SK-N-SH treated with all-trans-retinoic acid at 6 μM for 48 hours (cell line): ENCODE measurements at regions not wholly inside any gene's neighbourhood (a gene's known extent, or its start where the extent isn't known, plus 50 kb on each side); places are given as distances from the start of the nearest gene placed in this dataset.

Experiments used
- ATAC-seq: fragments of 200-7000 bp; cut with Tn5 transposase; 3 replicates; pipeline ENCODE4 v1.9.1; 2020; ENCODE audit warnings: mild to moderate bottlenecking, moderate library complexity
- ARNTL ChIP-seq: fragments of 450-650 bp; formaldehyde crosslinking; IDR thresholded peaks from 2 replicates; pipeline ENCODE4 v1.5.0; 2020; ENCODE audit warnings: low read depth, mild to moderate bottlenecking, moderate library complexity, borderline replicate concordance
- BACH2 ChIP-seq: fragments of 250-450 bp; sonication (Bioruptor Pico); IDR thresholded peaks from 2 replicates; pipeline ENCODE4 v1.9.0; 2021; ENCODE audit warnings: mild to moderate bottlenecking, borderline replicate concordance
- CREB5 ChIP-seq: fragments of 250-450 bp; sonication (Bioruptor Pico); IDR thresholded peaks from 2 replicates; pipeline ENCODE4 v1.5.1; 2020; ENCODE audit warnings: low read depth, mild to moderate bottlenecking, moderate library complexity
- CSDC2 ChIP-seq: fragments of 250-450 bp; sonication (Bioruptor Pico); IDR thresholded peaks from 2 replicates; pipeline ENCODE4 v1.5.0; 2020; ENCODE audit warnings: mild to moderate bottlenecking, moderate library complexity
- CSRNP3 ChIP-seq: fragments of 250-450 bp; sonication (Bioruptor Pico); IDR thresholded peaks from 2 replicates; pipeline ENCODE4 v1.5.1; 2021; ENCODE audit warnings: mild to moderate bottlenecking, moderate library complexity
- ESRRG ChIP-seq: fragments of 250-450 bp; sonication (Bioruptor Pico); IDR thresholded peaks from 2 replicates; pipeline ENCODE4 v1.6.1; 2021; ENCODE audit warnings: mild to moderate bottlenecking
- GLIS3 ChIP-seq: fragments of 250-450 bp; sonication (Bioruptor Pico); IDR thresholded peaks from 2 replicates; pipeline ENCODE4 v1.5.0; 2020; ENCODE audit warnings: mild to moderate bottlenecking, moderate library complexity
- OSR1 ChIP-seq: fragments of 250-450 bp; sonication (Bioruptor Pico); IDR thresholded peaks from 2 replicates; pipeline ENCODE4 v1.8.0; 2022; ENCODE audit warnings: moderate library complexity, mild to moderate bottlenecking, inconsistent platforms
- PATZ1 ChIP-seq: fragments of 250-450 bp; sonication (Bioruptor Pico); IDR thresholded peaks from 2 replicates; pipeline ENCODE4 v1.8.0; 2020; ENCODE audit warnings: mild to moderate bottlenecking, moderate library complexity, borderline replicate concordance
- POU6F1 ChIP-seq: fragments of 250-450 bp; sonication (Bioruptor Pico); IDR thresholded peaks from 2 replicates; pipeline ENCODE4 v1.8.0; 2021; ENCODE audit warnings: low read depth, mild to moderate bottlenecking, moderate library complexity, borderline replicate concordance
- PPARA ChIP-seq: fragments of 250-450 bp; sonication (Bioruptor Pico); IDR thresholded peaks from 2 replicates; pipeline ENCODE4 v1.5.0; 2020; ENCODE audit warnings: mild to moderate bottlenecking, borderline replicate concordance
- RARB ChIP-seq: fragments of 250-450 bp; sonication (Bioruptor Pico); IDR thresholded peaks from 2 replicates; pipeline ENCODE4 v1.8.0; 2021; ENCODE audit warnings: mild to moderate bottlenecking, moderate library complexity
- SNAI2 ChIP-seq: fragments of 250-450 bp; sonication (Bioruptor Pico); IDR thresholded peaks from 2 replicates; pipeline ENCODE4 v1.5.0; 2020; ENCODE audit warnings: mild to moderate bottlenecking, moderate library complexity
- TCF4 ChIP-seq: fragments of 250-450 bp; sonication (Bioruptor Pico); IDR thresholded peaks from 2 replicates; pipeline ENCODE4 v1.8.0; 2021; ENCODE audit warnings: mild to moderate bottlenecking, moderate library complexity, borderline replicate concordance
- TOX ChIP-seq: fragments of 250-450 bp; sonication (Bioruptor Pico); IDR thresholded peaks from 2 replicates; pipeline ENCODE4 v1.8.0; 2021; ENCODE audit warnings: mild to moderate bottlenecking, moderate library complexity, borderline replicate concordance
- ZC3H10 ChIP-seq: fragments of 250-450 bp; sonication (Bioruptor Pico); IDR thresholded peaks from 2 replicates; pipeline ENCODE4 v1.5.1; 2021; ENCODE audit warnings: mild to moderate bottlenecking, moderate library complexity
- ZFP3 ChIP-seq: fragments of 250-450 bp; sonication (Bioruptor Pico); IDR thresholded peaks from 2 replicates; pipeline ENCODE4 v1.5.0; 2020; ENCODE audit warnings: mild to moderate bottlenecking, moderate library complexity
- ZFP30 ChIP-seq: fragments of 450-650 bp; formaldehyde crosslinking; IDR thresholded peaks from 2 replicates; pipeline ENCODE4 v1.5.0; 2022; ENCODE audit warnings: mild to moderate bottlenecking, moderate library complexity
- ZNF565 ChIP-seq: fragments of 450-650 bp; formaldehyde crosslinking; conservative IDR thresholded peaks from 2 replicates; pipeline ENCODE4 v1.5.0; 2020; ENCODE audit warnings: low read depth, mild to moderate bottlenecking, moderate library complexity
- ZNF70 ChIP-seq: fragments of 450-650 bp; formaldehyde crosslinking; IDR thresholded peaks from 2 replicates; pipeline ENCODE4 v1.5.0; 2020; ENCODE audit warnings: mild to moderate bottlenecking, moderate library complexity
- ZNF8 ChIP-seq: fragments of 450-650 bp; formaldehyde crosslinking; IDR thresholded peaks from 2 replicates; pipeline ENCODE4 v1.5.0; 2020; ENCODE audit warnings: mild to moderate bottlenecking, moderate library complexity

- TF ChIP-seq ARNTL (CRISPR knock-in tag) (no peak), POU6F1 (CRISPR knock-in tag) (no peak), GLIS3 (CRISPR knock-in tag) (no peak), ZNF70 (no peak), CREB5 (CRISPR knock-in tag) (no peak), ZNF565 (no peak)
Observed at GRCh38 chr5:32523625-32524024, 61.7 kb upstream of the SUB1 start (continued).

GRCh38 chr5:32522429-32523143 is 62.8 kb upstream of the SUB1 start:
- TF ChIP-seq CREB5 (CRISPR knock-in tag) (no peak), ZFP30 (no peak), CSDC2 (CRISPR knock-in tag) (no peak), CSRNP3 (CRISPR knock-in tag) (no peak), ZC3H10 (CRISPR knock-in tag) (no peak), TCF4 (CRISPR knock-in tag) (no peak), TOX (CRISPR knock-in tag) (no peak), RARB (CRISPR knock-in tag) (no peak), ESRRG (CRISPR knock-in tag) (no peak), ZFP3 (no peak), ARNTL (CRISPR knock-in tag) (no peak), BACH2 (CRISPR knock-in tag) (no peak), ZNF70 (no peak), PPARA (CRISPR knock-in tag) (no peak), ZNF565 (no peak), ZNF8 (CRISPR knock-in tag) (no peak)
- peak; percentile 91 for ATAC-seq

- ATAC-seq = no peak
- TF ChIP-seq ZFP3 (no peak), ESRRG (CRISPR knock-in tag) (no peak), SNAI2 (CRISPR knock-in tag) (no peak), BACH2 (CRISPR knock-in tag) (no peak), CREB5 (CRISPR knock-in tag) (no peak), PATZ1 (CRISPR knock-in tag) (no peak), ZNF70 (no peak), OSR1 (CRISPR knock-in tag) (no peak), ZFP30 (no peak), ARNTL (CRISPR knock-in tag) (no peak), GLIS3 (CRISPR knock-in tag) (no peak)
Observed at GRCh38 chr5:32521481-32521880, 63.9 kb upstream of the SUB1 start.
